Aorta (tissue), 5 donors: ENCODE measurements at regions not wholly inside any gene's neighbourhood (a gene's known extent, or its start where the extent isn't known, plus 50 kb on each side); places are given as distances from the start of the nearest gene placed in this dataset.

Source experiments
- ATAC-seq: fragments of 200-7000 bp; cut with Tn5 transposase; one replicate; pipeline ENCODE4 v1.9.1; 2022; ENCODE audit warnings: moderate library complexity; ENCODE audit not compliant: low FRiP score
- DNase-seq, 2 donors: peaks; one replicate each; pipeline ENCODE4 v3.0.0-alpha.2; 2020
- H3K27ac ChIP-seq, 2 donors: one replicate each; pipeline ENCODE4 v1.5.1; 2013; ENCODE audit warnings: low read length in 2 of 2, mild to moderate bottlenecking in 2 of 2, moderate library complexity in 2 of 2, control low read depth in 1 of 2, inconsistent platforms in 1 of 2, low read depth in 1 of 2
- H3K27me3 ChIP-seq, 2 donors: one replicate each; pipeline ENCODE4 v1.6.1; 2013; ENCODE audit warnings: control low read depth in 1 of 2, low read length in 1 of 2, mild to moderate bottlenecking in 1 of 2, moderate library complexity in 1 of 2; ENCODE audit not compliant: insufficient read depth in 2 of 2, control insufficient read depth in 1 of 2
- H3K36me3 ChIP-seq, 2 donors: one replicate each; pipeline ENCODE4 v1.6.1; 2013; ENCODE audit warnings: control low read depth in 1 of 2, low read length in 1 of 2, mild to moderate bottlenecking in 1 of 2; ENCODE audit not compliant: insufficient read depth in 2 of 2, control insufficient read depth in 1 of 2
- H3K4me1 ChIP-seq, 2 donors: one replicate each; pipeline ENCODE4 v1.6.1; 2013; ENCODE audit warnings: low read length in 2 of 2, control low read depth in 1 of 2, mild to moderate bottlenecking in 1 of 2, moderate library complexity in 1 of 2; ENCODE audit not compliant: insufficient read depth in 2 of 2, control insufficient read depth in 1 of 2
- H3K4me3 ChIP-seq, 2 donors: one replicate each; pipeline ENCODE4 v1.5.1; 2013; ENCODE audit warnings: low read length in 2 of 2, control low read depth in 1 of 2, mild to moderate bottlenecking in 1 of 2
- H3K9me3 ChIP-seq: one replicate; pipeline ENCODE4 v1.6.1; 2013; ENCODE audit warnings: mild to moderate bottlenecking, low read length; ENCODE audit not compliant: control insufficient read depth
- WGBS, 2 donors: extraction: QIAGEN DNeasy Blood & Tissue Kit; methylation state at CpG; one replicate each; pipeline ENCODE4 v1.1.7; 2013; 5-methylcytosine and 5-hydroxymethylcytosine counted together
- intact Hi-C, 2 donors: fragments of 100-400 bp; cut with DNase I; formaldehyde crosslinking; loops; one replicate each; pipeline versions ENCODE4 v1.14.2 to v1.15.0; 2022
- donor health status: healthy with polysubstance abuse.
- donor health status: Bipolar disorder and iron deficiency.
- donor health status: DM: no; HTN: no; CAD: no.
- donor health status: DM: no; HTN: no; CAD: no.
- donor health status: DM: yes; HTN: yes; CAD: no.

DNA sequence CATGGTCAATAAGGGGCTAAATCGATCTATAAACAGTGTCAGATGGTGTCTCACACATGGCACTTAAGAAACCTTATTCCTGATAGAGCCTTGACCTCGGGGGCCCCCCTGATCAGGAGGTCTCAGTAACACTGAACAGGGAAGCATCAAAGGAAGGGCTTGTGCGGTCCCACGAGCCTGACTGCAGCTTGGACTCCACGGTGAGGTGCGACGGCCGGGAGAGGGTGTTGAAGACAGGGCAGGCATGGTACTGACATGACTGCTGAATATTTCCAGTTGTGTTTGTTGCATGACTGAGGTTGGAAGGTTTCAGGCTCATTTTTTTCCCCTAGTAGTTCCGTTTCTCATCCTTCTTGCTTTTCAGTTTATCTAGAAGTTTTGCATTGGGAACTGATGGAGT, 107.1 kb upstream of the JAG1 start:
- WGBS, 2 donors: 87 to 91% methylated on average over 9 of the region's 9 CpGs
- Histone ChIP-seq H3K27me3 (no peaks in the 10 kb centered on the region), H3K4me3 (no peak overlapping the region), H3K27ac (no peak overlapping the region), H3K4me1 (no peaks in the 10 kb centered on the region), H3K9me3 (no peaks in the 10 kb centered on the region), H3K36me3 (no peaks in the 10 kb centered on the region)
- intact Hi-C loops: no loop called here
- DNase-seq (no peak), ATAC-seq (no peak)

DNA sequence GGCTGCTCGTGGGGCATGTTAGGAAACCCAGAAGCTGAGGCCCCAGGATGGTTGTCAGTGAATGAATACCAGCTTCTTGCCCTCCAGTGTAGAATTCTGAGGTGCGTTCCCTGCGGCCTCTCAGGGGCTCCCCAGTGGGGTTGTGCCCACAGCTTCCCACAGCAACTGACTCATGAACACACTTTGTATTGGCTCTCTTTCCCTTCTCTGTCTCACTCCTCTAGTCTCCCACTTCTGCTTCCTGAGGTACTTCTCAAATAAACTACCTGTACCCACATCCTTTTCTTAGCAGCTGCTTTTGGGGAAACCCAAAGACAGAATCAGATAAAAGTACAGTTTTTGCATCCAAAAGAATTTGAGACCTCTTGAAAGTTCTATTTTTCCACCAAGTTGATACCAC, 107.7 kb upstream of the JAG1 start:
- whole genome bisulfite sequencing, 2 donors: 80 to 96% methylated on average over 3 of the region's 3 CpGs
- DNase-seq (no peak), ATAC-seq (no peak)

DNA sequence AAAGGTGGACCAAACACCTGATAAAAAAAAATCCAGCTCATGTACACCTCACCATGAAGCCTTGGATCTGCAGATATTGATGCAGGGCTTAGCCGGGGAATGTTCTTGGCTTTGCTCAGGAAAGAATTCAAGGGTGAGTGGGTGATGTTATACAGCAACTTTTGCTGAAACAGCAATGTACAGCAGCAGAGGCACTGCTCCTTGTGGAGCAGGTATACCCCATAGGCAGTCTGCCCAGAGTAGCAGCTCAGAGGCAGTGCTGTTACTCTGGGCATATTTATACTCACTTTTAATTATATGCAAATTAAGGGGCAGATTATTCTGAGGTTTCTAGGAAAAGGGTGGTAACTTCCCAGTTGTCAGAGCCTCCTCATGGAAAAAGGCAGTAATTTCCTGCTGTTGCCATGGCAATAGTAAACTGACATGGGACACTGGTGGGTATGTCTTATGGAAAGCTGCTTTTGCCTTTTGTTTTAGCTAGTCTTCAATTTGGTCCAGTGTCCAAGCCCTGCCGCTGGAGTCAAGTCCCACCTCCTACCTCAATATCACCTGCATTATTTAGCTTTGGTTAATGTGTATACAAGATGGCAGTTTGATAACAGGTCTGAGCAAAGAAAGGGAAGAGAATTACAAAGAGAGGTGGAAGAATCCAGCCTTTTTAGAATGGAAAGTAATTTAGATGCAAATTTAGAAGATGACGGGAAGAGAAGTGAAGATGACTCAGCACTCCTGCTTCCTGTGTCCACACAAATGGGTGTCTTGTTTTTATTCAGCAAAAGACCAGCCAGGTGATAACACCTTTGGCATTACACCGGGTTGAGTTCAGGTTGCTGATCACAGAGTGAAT, 110.1 kb upstream of the JAG1 start:
- ATAC-seq: no peak
- no peaks in the 10 kb centered on the region for H3K27me3 ChIP-seq
- WGBS, 2 donors: 83 to 86% methylated on average over 4 of the region's 4 CpGs
- H3K9me3 ChIP-seq: no peaks in the 10 kb centered on the region
- no peak for DNase-seq
- no peak overlapping the region for H3K4me3 ChIP-seq
- H3K27ac ChIP-seq: no peak overlapping the region
- intact Hi-C loops: no loop called here
- no peaks in the 10 kb centered on the region for H3K4me1 ChIP-seq
- no peaks in the 10 kb centered on the region for H3K36me3 ChIP-seq

More for the DNA sequence above, 107.7 kb upstream of the JAG1 start:
- Histone ChIP-seq H3K9me3 (no peaks in the 10 kb centered on the region), H3K4me1 (no peaks in the 10 kb centered on the region), H3K4me3 (no peak overlapping the region), H3K27me3 (no peaks in the 10 kb centered on the region), H3K27ac (no peak overlapping the region), H3K36me3 (no peaks in the 10 kb centered on the region)
- intact Hi-C loops: no loop called here

DNA sequence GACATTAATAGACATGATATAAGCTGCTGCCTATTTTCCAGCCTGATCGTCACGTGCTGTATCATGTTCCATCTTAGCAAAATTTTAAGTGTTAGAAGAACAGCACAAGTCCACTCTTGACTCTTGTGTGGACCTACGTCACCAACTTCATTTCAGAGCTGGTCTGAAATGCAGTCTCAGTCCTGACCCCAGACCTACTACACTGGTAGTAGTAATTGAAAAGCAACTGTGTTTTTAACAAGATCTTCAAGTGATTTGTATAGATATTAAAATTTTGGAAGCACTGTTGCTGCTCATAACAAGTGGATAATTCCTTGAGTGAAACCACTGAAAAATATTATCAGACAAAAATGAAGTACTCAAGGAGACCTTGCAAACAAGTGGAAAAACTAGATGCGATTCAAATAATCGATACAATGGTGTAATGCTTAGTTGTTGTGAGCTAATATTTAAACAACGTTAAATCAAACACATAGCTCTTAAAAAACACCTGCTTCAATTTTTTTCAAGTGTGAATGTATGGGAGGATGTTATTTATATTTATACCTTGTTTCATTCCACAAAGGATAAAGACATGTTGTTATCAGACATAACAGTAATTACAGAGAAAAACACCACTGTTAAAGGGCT, 110.9 kb upstream of the JAG1 start:
- no peaks in the 10 kb centered on the region for H3K36me3 ChIP-seq
- no peak overlapping the region for H3K4me3 ChIP-seq
- DNase-seq (no peak), ATAC-seq (no peak)
- no peaks in the 10 kb centered on the region for H3K4me1 ChIP-seq
- H3K27me3 ChIP-seq: no peaks in the 10 kb centered on the region
- no peak overlapping the region for H3K27ac ChIP-seq
- H3K9me3 ChIP-seq: no peaks in the 10 kb centered on the region
- WGBS, 2 donors: 94 to 95% methylated on average over 6 of the region's 6 CpGs
- intact Hi-C loops: no loop called here

DNA sequence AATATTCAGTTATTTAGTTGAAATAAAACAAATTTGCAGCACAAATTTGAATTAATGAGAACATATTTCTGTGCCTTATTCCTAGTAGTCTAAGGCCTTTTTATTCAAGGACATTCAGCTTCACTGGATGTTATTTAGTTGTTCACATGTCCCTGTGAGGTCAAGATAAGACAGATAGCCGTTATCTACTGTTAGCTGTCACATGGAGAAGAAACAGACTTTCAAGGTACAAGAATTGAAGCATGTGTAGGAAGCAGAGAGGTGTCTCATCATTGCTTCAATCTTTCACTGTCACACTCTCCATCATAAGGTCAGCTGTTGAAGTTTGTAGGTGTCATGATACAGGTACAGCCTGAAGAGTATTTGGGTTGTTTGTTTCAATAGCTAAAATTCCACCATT, 112.9 kb upstream of the JAG1 start:
- Histone ChIP-seq H3K4me1 (no peaks in the 10 kb centered on the region), H3K27ac (no peak overlapping the region), H3K27me3 (no peaks in the 10 kb centered on the region), H3K36me3 (no peaks in the 10 kb centered on the region), H3K4me3 (no peak overlapping the region), H3K9me3 (no peaks in the 10 kb centered on the region)
- no peak for ATAC-seq
- intact Hi-C loops: no loop called here
- 88 to 90% methylated on average over 1 of the region's 1 CpG for WGBS, 2 donors
- DNase-seq: no peak

DNA sequence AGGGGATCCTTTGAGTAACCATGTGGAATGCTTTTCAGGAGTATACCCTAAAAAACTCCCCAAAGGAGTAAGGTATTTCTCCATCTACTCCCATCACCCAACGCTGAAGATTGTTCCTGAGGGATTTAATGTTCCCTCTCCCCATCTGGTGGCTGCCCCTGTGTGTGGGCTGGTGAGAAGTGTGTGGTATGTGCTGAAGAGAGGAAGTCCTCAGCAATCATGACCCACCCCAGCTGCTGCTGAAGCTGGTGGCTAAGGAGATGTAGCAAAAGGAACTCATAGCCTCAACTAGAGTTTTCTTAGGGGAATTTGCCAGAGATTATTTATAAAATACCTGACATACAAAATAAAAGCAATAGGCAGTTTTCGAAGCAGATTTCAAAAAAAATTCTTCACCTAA, 114.3 kb upstream of the JAG1 start:
- H3K4me3 ChIP-seq: no peak overlapping the region
- intact Hi-C loops: no loop called here
- WGBS, 2 donors: 62 to 87% methylated on average over 2 of the region's 2 CpGs
- DNase-seq (no peak), ATAC-seq (no peak)
- H3K36me3 ChIP-seq: no peaks in the 10 kb centered on the region
- H3K4me1 ChIP-seq: no peaks in the 10 kb centered on the region
- H3K9me3 ChIP-seq: no peaks in the 10 kb centered on the region
- H3K27me3 ChIP-seq: no peaks in the 10 kb centered on the region
- no peak overlapping the region for H3K27ac ChIP-seq

DNA sequence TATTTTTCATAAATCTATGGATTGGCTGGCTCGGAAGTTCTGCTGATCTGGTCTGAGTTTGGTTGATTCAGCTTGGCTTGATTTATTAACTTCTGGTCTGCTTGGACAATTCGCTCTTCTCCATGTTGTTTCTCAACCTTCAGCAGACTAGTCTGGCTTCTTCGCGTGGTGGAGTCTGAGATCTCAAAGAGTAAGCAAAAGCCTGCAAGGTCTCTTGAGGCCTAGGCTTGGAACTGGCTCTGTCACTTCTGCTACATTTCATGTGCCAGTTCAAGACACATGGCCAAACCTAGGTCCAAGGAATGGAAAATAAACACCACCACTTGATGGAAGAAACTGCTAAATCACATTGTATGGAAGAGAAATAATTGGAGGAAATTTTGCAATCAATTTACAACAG, 115.1 kb upstream of the JAG1 start:
- WGBS, 2 donors: 63 to 65% methylated on average over 4 of the region's 4 CpGs
- ATAC-seq: peak; percentile 63

DNA sequence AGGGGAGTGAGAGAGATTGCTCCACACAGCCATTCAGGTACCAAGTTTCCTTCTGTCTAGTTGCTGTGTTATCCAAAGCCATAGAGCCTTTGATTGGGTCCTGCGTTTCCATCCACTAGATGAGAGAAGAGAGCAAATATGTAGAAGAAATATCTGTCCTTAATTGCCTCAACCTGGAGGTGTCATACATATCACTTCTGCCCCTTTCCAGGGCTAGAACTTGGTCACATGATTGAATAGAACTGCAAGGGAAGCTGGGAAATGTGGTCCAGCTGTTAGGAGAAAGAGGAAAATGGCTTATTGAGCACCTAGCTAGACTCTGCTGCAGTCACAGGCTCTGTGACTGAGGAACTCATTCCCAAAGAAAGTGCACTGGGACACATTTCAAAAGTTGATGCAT, 115.6 kb upstream of the JAG1 start:
- H3K4me1 ChIP-seq: no peaks in the 10 kb centered on the region
- WGBS, 2 donors: 96 to 99% methylated on average over 1 of the region's 1 CpG
- intact Hi-C loops: no loop called here
- DNase-seq: no peak
- no peak for ATAC-seq
- no peaks in the 10 kb centered on the region for H3K36me3 ChIP-seq
- H3K27ac ChIP-seq: no peak overlapping the region
- no peak overlapping the region for H3K4me3 ChIP-seq
- H3K27me3 ChIP-seq: no peaks in the 10 kb centered on the region
- H3K9me3 ChIP-seq: no peaks in the 10 kb centered on the region

More for the DNA sequence above, 115.1 kb upstream of the JAG1 start:
- intact Hi-C loops: no loop called here
- Histone ChIP-seq H3K4me1 (no peaks in the 10 kb centered on the region), H3K27me3 (no peaks in the 10 kb centered on the region), H3K4me3 (no peak overlapping the region), H3K36me3 (no peaks in the 10 kb centered on the region), H3K9me3 (no peaks in the 10 kb centered on the region), H3K27ac (no peak overlapping the region)
- DNase-seq: no peak

DNA sequence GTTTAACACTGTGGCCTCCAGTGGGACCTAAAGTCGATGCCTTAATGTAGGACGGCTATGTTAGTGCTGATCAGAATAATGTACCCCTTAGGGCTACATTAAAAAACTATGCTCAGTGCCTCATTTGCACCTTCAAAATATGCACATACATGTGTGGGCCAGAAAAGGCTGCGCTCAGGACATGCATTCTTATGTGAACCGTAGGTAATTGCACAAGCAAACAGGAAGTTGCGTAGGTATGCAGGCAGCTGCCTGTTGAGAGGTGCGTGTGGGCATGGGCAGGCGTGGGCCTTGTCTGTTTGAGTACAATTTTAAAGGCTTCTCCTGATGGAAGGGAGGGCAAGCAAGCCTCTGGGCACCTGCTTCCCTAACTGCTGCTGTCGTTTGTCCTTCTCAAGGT, 116.2 kb upstream of the JAG1 start:
- H3K36me3 ChIP-seq: no peaks in the 10 kb centered on the region
- WGBS, 2 donors: 96% methylated on average over 8 of the region's 8 CpGs
- no peak overlapping the region for H3K27ac ChIP-seq
- intact Hi-C loops: no loop called here
- H3K9me3 ChIP-seq: no peaks in the 10 kb centered on the region
- no peak overlapping the region for H3K4me3 ChIP-seq
- no peak for DNase-seq
- no peaks in the 10 kb centered on the region for H3K27me3 ChIP-seq
- H3K4me1 ChIP-seq: no peaks in the 10 kb centered on the region
- no peak for ATAC-seq
